GM12873 (cell line): ENCODE measurements at regions not wholly inside any gene's neighbourhood (a gene's known extent, or its start where the extent isn't known, plus 50 kb on each side); places are given as distances from the start of the nearest gene placed in this dataset.

Experiments used
- CTCF ChIP-seq: IDR thresholded peaks from 2 replicates; pipeline ENCODE4 v1.5.1; 2012; ENCODE audit warnings: low read depth, mild to moderate bottlenecking, moderate library complexity, low read length, control low read depth; ENCODE audit not compliant: insufficient read depth; ENCODE audit errors: missing control alignments

- no peak for TF ChIP-seq CTCF
Measured at GRCh38 chr3:61372723-61373122, 121.5 kb upstream of the FHIT start.

DNA sequence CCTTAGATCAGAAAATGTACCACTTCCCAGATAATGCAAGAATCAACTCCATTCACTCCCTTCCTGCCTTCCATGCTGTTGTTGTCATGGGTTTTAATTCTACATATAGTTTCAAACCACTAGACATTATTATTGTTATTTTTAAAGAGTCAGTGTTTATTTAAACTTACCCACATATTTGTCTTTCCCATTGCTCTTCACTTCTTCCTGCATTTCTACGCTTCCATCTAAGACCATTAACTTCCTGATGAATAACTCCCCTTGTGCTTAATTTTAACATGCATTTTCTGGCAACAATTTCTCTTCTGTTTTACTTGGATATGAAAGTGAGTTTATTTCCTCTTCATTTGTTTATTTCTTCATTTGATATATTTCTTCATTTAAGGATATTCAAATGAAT is 127.1 kb upstream of the FHIT start:
- TF ChIP-seq CTCF = no peak

- peak; percentile 57 for TF ChIP-seq CTCF
Measured at GRCh38 chr3:61381745-61382392, 130.6 kb upstream of the FHIT start.

DNA sequence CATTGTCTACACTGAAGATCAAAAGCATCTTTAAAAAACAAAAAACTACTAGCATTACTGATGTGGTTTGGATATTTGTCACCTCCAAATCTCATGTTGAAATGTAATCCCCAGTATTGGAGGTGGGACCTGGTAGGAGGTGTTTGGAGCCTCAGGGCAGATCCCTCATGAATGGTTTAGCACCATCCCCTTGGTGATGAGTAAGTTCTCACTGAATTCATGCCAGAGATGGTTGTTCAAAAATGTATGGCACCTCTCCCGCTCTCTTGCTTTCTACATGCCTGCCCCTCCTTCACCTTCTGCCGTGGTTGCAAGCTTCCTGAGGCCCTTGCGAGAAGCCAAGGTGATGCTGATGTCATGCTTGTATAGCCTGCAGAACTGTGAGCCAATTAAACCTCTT is 136.6 kb upstream of the FHIT start:
- TF ChIP-seq CTCF = no peak

DNA sequence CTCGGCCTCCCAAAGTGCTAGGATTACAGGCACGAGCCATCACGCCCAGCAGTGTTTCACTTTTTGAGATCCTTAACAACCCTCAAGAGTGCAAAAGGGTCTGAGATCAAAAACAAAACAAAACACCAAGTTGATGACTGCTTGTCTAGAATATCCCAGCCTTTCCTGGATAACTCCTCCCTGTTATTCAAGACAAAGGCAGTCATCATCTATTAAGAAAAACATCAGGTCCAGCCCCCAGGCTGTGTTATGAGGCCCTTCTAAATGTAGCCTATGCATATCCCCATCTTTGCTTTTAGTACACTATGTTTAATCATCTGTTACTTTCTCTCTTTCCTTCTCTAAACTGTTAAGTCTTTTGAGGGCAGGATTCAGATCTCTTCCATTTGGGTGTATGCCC is 150.1 kb upstream of the FHIT start:
- TF ChIP-seq CTCF = no peak

DNA sequence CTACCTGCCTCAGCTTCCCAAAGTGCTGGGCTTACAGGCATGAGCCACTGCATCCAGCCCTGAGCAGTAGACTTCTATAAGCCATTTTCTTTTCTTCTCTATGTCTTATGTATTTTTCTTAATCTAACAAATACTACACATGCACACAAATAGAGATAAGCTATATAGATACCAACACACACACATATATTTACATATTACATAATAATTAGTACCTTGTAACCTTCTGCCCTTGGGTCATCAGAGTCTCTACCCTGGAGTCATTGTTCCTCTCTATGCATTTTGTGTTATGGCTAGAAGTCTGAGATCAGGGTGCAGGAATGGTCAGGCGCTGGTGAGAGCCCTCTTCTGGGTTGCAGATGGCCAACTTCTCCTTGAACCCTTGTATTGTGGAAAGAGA is 154.0 kb upstream of the PTPRG start:
- no peak for TF ChIP-seq CTCF

DNA sequence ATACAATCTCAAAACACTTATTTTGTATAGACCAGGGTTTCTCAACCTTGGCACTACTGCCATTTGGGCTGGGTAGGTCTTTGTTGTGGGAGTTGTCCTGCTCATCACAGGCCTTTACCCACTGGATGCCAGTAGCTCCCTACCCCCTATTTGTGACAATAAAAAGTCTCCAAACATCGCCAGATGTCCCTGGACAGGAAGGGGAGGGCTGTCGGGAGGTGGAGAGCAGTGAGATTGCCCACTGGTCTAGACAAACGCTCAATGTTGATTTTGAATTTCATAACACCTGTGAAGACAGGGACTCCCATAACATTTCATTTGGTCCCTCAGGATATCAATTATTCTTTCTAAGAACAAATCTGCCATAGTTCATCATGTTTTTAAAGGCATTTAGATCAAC is 151.7 kb upstream of the PTPRG start:
- no peak for TF ChIP-seq CTCF
